H1 (cell line): ENCODE measurements at regions not wholly inside any gene's neighbourhood (a gene's known extent, or its start where the extent isn't known, plus 50 kb on each side); places are given as distances from the start of the nearest gene placed in this dataset.

ENCODE experiments used
- CTCF ChIA-PET: fragments of 300-600 bp; sonication (Branson Sonifier 250); formaldehyde crosslinking; loops from one replicate; lab custom pipeline; 2021; ENCODE audit not compliant: partially characterized antibody; lab: Charles Lee
- POLR2A ChIA-PET: fragments of 300-600 bp; sonication (Branson Sonifier 250); formaldehyde crosslinking; loops from one replicate; lab custom pipeline; 2021; ENCODE audit warnings: inconsistent platforms; ENCODE audit not compliant: partially characterized antibody; lab: Charles Lee
- DNase-seq, 2 experiments: peaks; one replicate each; pipeline versions ENCODE4 v3.0.0 to v3.0.0-alpha.2; 2010 to 2022; ENCODE audit warnings: low spot score in 2 of 2, low read depth in 1 of 2, mixed read lengths in 1 of 2
- FAIRE-seq: peaks from 2 replicates; lab custom pipeline; 2011; peaks lifted over from hg19 to GRCh38; lab: Jason Lieb, UNC
- H2AFZ ChIP-seq: 2 replicates; pipeline ENCODE4 v1.8.1; 2012; ENCODE audit warnings: low read length, inconsistent platforms
- H2AK5ac ChIP-seq: 2 replicates; pipeline ENCODE4 v1.6.1; 2013; ENCODE audit warnings: low read depth, low read length
- H2BK120ac ChIP-seq: replicated peaks from 2 replicates; pipeline ENCODE3; 2013; ENCODE audit warnings: low read depth, low read length, inconsistent platforms
- H2BK12ac ChIP-seq: 2 replicates; pipeline ENCODE4 v1.6.1; 2013; ENCODE audit warnings: low read depth, low read length
- H2BK15ac ChIP-seq: 2 replicates; pipeline ENCODE4 v1.6.1; 2013; ENCODE audit warnings: low read length
- H2BK20ac ChIP-seq: 2 replicates; pipeline ENCODE4 v1.6.1; 2013; ENCODE audit warnings: low read length
- H2BK5ac ChIP-seq: 2 replicates; pipeline ENCODE4 v1.6.1; 2013; ENCODE audit warnings: low read depth, low read length
- H3K14ac ChIP-seq: 2 replicates; pipeline ENCODE4 v1.6.1; 2013; ENCODE audit warnings: inconsistent platforms; ENCODE audit not compliant: insufficient read length
- H3K18ac ChIP-seq: 2 replicates; pipeline ENCODE4 v1.6.1; 2013; ENCODE audit warnings: low read length; ENCODE audit errors: extremely low read depth
- H3K23ac ChIP-seq: 2 replicates; pipeline ENCODE4 v1.6.1; 2013; ENCODE audit warnings: inconsistent platforms; ENCODE audit not compliant: insufficient read length
- H3K23me2 ChIP-seq: 2 replicates; pipeline ENCODE4 v1.6.1; 2013; ENCODE audit warnings: low read depth, low read length
- H3K27ac ChIP-seq: 2 replicates; pipeline ENCODE4 v1.6.1; 2011; ENCODE audit warnings: low read depth, low read length, inconsistent platforms
- H3K27me3 ChIP-seq, 4 experiments: replicated peaks in 1 of 4; 1 replicate in 1 of 4; 2 replicates in 3 of 4; pipeline versions ENCODE4 v1.6.1 to v1.8.1; 2011 to 2013; ENCODE audit warnings: low read length in 3 of 4, mild to moderate bottlenecking in 3 of 4, inconsistent platforms in 2 of 4, mixed read lengths in 2 of 4, moderate library complexity in 1 of 4; ENCODE audit not compliant: control insufficient read depth in 3 of 4, insufficient read depth in 3 of 4; ENCODE audit errors: extremely low read depth in 1 of 4
- H3K36me3 ChIP-seq, 4 experiments: 2 replicates each; pipeline versions ENCODE4 v1.6.1 to v1.8.1; 2011 to 2013; ENCODE audit warnings: mild to moderate bottlenecking in 4 of 4, low read length in 3 of 4, moderate library complexity in 2 of 4, control low read depth in 1 of 4, inconsistent platforms in 1 of 4; ENCODE audit not compliant: insufficient read depth in 4 of 4, control insufficient read depth in 2 of 4
- H3K4ac ChIP-seq: replicated peaks from 2 replicates; pipeline ENCODE3; 2013; ENCODE audit warnings: low read length, low read depth, mixed read lengths, inconsistent platforms; ENCODE audit not compliant: insufficient read length
- H3K4me1 ChIP-seq, 4 experiments: replicated peaks in 1 of 4; 1 replicate in 1 of 4; 2 replicates in 3 of 4; pipeline versions ENCODE4 v1.6.1 to v1.8.1; 2011 to 2013; ENCODE audit warnings: low read length in 3 of 4, inconsistent platforms in 2 of 4, mixed read lengths in 1 of 4; ENCODE audit not compliant: insufficient read depth in 4 of 4, control insufficient read depth in 3 of 4
- H3K4me2 ChIP-seq, 2 experiments: 2 replicates each; pipeline versions ENCODE4 v1.6.1 to v1.8.1; 2011 to 2013; ENCODE audit warnings: low read depth in 2 of 2, low read length in 2 of 2, control low read depth in 1 of 2, inconsistent platforms in 1 of 2, mild to moderate bottlenecking in 1 of 2; ENCODE audit not compliant: insufficient read depth in 1 of 2
- H3K4me3 ChIP-seq, 4 experiments: fragments of 200-600, 300-600 bp in 1 of 4; sonication (generic), shearing (Covaris generic), sonication (Bioruptor Twin) in 1 of 4; 2 replicates each; pipeline versions ENCODE4 v1.5.1 to v1.8.1; 2011 to 2016; ENCODE audit warnings: low read length in 4 of 4, low read depth in 3 of 4, control low read depth in 2 of 4, inconsistent platforms in 2 of 4, mild to moderate bottlenecking in 2 of 4, mixed read lengths in 1 of 4, moderate library complexity in 1 of 4; ENCODE audit not compliant: insufficient read depth in 2 of 4; ENCODE audit errors: extremely low read depth in 1 of 4
- H3K56ac ChIP-seq: replicated peaks from 2 replicates; pipeline ENCODE3; 2013; ENCODE audit warnings: low read depth, mild to moderate bottlenecking, mixed read lengths, low read length, inconsistent platforms; ENCODE audit not compliant: insufficient read length
- H3K79me1 ChIP-seq: 2 replicates; pipeline ENCODE4 v1.6.1; 2013; ENCODE audit warnings: low read depth, low read length, control low read depth
- H3K79me2 ChIP-seq, 2 experiments: 2 replicates each; pipeline versions ENCODE4 v1.6.1 to v1.8.1; 2012 to 2013; ENCODE audit warnings: low read length in 2 of 2, mild to moderate bottlenecking in 2 of 2, inconsistent platforms in 1 of 2; ENCODE audit not compliant: insufficient read depth in 2 of 2, control insufficient read depth in 1 of 2
- H3K9ac ChIP-seq, 4 experiments: replicated peaks in 1 of 4; 1 replicate in 1 of 4; 2 replicates in 3 of 4; pipeline versions ENCODE4 v1.6.1 to v1.8.1; 2011 to 2013; ENCODE audit warnings: low read depth in 3 of 4, low read length in 3 of 4, control low read depth in 2 of 4, mild to moderate bottlenecking in 2 of 4, moderate library complexity in 2 of 4, inconsistent platforms in 1 of 4; ENCODE audit errors: extremely low read depth in 1 of 4
- H3K9me3 ChIP-seq, 2 experiments: 2 replicates each; pipeline versions ENCODE4 v1.6.1 to v1.8.1; 2012 to 2013; ENCODE audit warnings: mild to moderate bottlenecking in 2 of 2, moderate library complexity in 2 of 2, control low read depth in 1 of 2, inconsistent platforms in 1 of 2, low read depth in 1 of 2, low read length in 1 of 2, mixed read lengths in 1 of 2; ENCODE audit not compliant: insufficient read depth in 2 of 2
- H4K20me1 ChIP-seq, 2 experiments: replicated peaks in 1 of 2; 2 replicates each; pipeline versions ENCODE3 to v1.8.1; 2011 to 2013; ENCODE audit warnings: inconsistent platforms in 2 of 2, low read length in 2 of 2, mild to moderate bottlenecking in 1 of 2; ENCODE audit not compliant: insufficient read depth in 2 of 2, control insufficient read depth in 1 of 2
- H4K5ac ChIP-seq: 2 replicates; pipeline ENCODE4 v1.6.1; 2013; ENCODE audit warnings: low read length, low read depth, mixed read lengths, inconsistent platforms; ENCODE audit not compliant: insufficient read length
- H4K8ac ChIP-seq: 2 replicates; pipeline ENCODE4 v1.8.0; 2013; ENCODE audit warnings: mild to moderate bottlenecking, moderate library complexity, low read length, inconsistent platforms; ENCODE audit not compliant: insufficient read depth; ENCODE audit errors: extremely low read depth
- H4K91ac ChIP-seq: replicated peaks from 2 replicates; pipeline ENCODE3; 2013; ENCODE audit warnings: low read length, mixed read lengths, inconsistent platforms; ENCODE audit not compliant: insufficient read length
- NANOG ChIP-seq: IDR thresholded peaks from 2 replicates; pipeline ENCODE4 v1.6.1; 2011; ENCODE audit warnings: low read length, low read depth, mild to moderate bottlenecking, inconsistent platforms; ENCODE audit not compliant: insufficient read depth, poor library complexity, severe bottlenecking
- NRF1 ChIP-seq: IDR thresholded peaks from 2 replicates; pipeline ENCODE4 v1.6.1; 2011; ENCODE audit warnings: mild to moderate bottlenecking, low read depth, low read length, improper control_type of control experiment
- RNF2 ChIP-seq: fragments of 200-900, 300-1000 bp; sonication (generic); IDR thresholded peaks from 2 replicates; pipeline ENCODE4 v1.7.1; 2016; ENCODE audit warnings: borderline replicate concordance, low read depth, mild to moderate bottlenecking, antibody characterized with exemption, low read length; ENCODE audit not compliant: poor library complexity, severe bottlenecking; ENCODE audit errors: missing control alignments
- SUZ12 ChIP-seq: fragments of 200-600 bp; sonication (generic); IDR thresholded peaks from 2 replicates; pipeline ENCODE4 v1.6.1; 2012; ENCODE audit warnings: mild to moderate bottlenecking, inconsistent platforms, low read length, moderate library complexity, mixed read lengths
- TEAD4 ChIP-seq: IDR thresholded peaks from 2 replicates; pipeline ENCODE4 v1.6.1; 2012; ENCODE audit warnings: low read depth, low read length, inconsistent platforms, mixed read lengths
- WGBS, 2 experiments: shearing (Covaris generic) in 1 of 2; methylation state at CpG; one replicate each; pipeline versions ENCODE4 v1.1.6 to v1.1.7; 2013 to 2015; ENCODE audit warnings: low lambda C conversion rate in 2 of 2, mixed read lengths in 2 of 2, inconsistent platforms in 1 of 2, low coverage in 1 of 2, missing lambda C conversion rate in 1 of 2; ENCODE audit not compliant: insufficient replicate concordance in 2 of 2, insufficient coverage in 1 of 2, insufficient read length in 1 of 2; ENCODE audit errors: extremely low coverage in 1 of 2, missing lambda C conversion rate in 1 of 2; 5-methylcytosine and 5-hydroxymethylcytosine counted together

DNA sequence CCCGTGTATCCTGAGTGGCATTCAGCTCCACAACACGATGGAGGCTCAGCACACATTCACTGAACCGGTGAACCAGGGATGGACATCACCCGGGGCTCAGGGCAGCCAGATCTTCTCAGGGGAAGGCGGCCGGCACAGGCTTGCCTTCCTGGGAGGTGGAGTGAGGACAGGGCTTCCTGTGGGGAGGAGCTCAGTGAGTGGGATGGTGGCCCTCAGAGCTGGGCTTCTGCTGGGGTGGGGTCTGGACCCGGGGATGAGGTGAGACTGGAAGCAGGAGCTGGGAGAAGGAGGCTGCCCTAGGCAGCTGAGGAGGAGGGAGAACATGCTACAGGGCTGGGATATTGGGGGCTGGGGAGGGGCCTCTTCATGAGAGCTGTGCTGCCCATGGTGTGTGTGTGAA, 58.5 kb upstream of the PRR23E start:
- Histone ChIP-seq H2AK5ac (0 out of 2 replicates have a peak overlapping the region, but pooled peaks have one; percentile 11), H3K9me3 (no peaks in the 10 kb centered on the region), H3K14ac (no peak overlapping the region), H3K36me3 (no peaks in the 10 kb centered on the region), H2AFZ (no peak overlapping the region), H3K23me2 (no peaks in the 10 kb centered on the region; the same call in 1 of the 2 replicates), H2BK20ac (no peak overlapping the region), H3K9ac (no peak overlapping the region), H3K4me2 (peak overlapping the region in 1 of 2 experiments; percentile 66; a peak in 2 of 4 replicates), H3K4me3 (no peak overlapping the region), H4K8ac (peak overlapping the region; percentile 87), H3K4ac (peak overlapping the region; percentile 27), H2BK120ac (no peak overlapping the region), H3K18ac (no peak overlapping the region; the same call in 1 of the 2 replicates), H4K20me1 (peaks cover 0 to 1% of the 10 kb centered on the region in 2 experiments), H2BK12ac (peak overlapping the region; percentile 81; the same call in 1 of the 2 replicates), H3K27me3 (peaks cover 3 to 27% (median 26%) of the 10 kb centered on the region in 4 experiments), H3K79me1 (no peaks in the 10 kb centered on the region), H3K4me1 (peaks cover 5 to 31% (median 19%) of the 10 kb centered on the region in 4 experiments), H4K5ac (no peak overlapping the region), H3K27ac (no peak overlapping the region), H2BK5ac (no peak overlapping the region), H3K79me2 (no peaks in the 10 kb centered on the region), H4K91ac (peak overlapping the region; percentile 90), H3K23ac (no peak overlapping the region), H3K56ac (no peak overlapping the region), H2BK15ac (no peak overlapping the region)
- POLR2A ChIA-PET: no interaction called here
- CTCF ChIA-PET: interaction anchor here (0.9 to 2.0 kb wide), 5 partner anchors 14 to 455 kb away, joined by 3 to 7 read pairs (median 3); partner anchors contain the start of gene PLXNA1
- no peak for FAIRE-seq
- TF ChIP-seq SUZ12: no peak
- no peak for TF ChIP-seq NRF1
- no peak for TF ChIP-seq TEAD4
- no peak for TF ChIP-seq NANOG
- TF ChIP-seq RNF2: no peak
- WGBS, 2 experiments: 95% methylated on average over 7 of the region's 7 CpGs; no CpG with 5 or more reads in 1 of the 2 experiments
- no peak for DNase-seq
